GM10266 (cell line): ENCODE measurements at regions not wholly inside any gene's neighbourhood (a gene's known extent, or its start where the extent isn't known, plus 50 kb on each side); places are given as distances from the start of the nearest gene placed in this dataset.

Experiments
- DNase-seq: peaks from one replicate; pipeline ENCODE4 v3.0.0; 2012; ENCODE audit errors: extremely low spot score
- CTCF ChIP-seq: IDR thresholded peaks from 2 replicates; pipeline ENCODE4 v1.5.1; 2012; ENCODE audit warnings: mild to moderate bottlenecking, low read depth; ENCODE audit not compliant: control insufficient read depth, insufficient read depth; ENCODE audit errors: missing control alignments

- no peak for DNase-seq
- TF ChIP-seq CTCF, result no peak
These were observed 497.1 kb upstream of the ARGLU1 start for GRCh38 chr13:107065036-107065435.

- no peak for TF ChIP-seq CTCF
- no peak for DNase-seq
These were observed 489.2 kb upstream of the ARGLU1 start for GRCh38 chr13:107057028-107057631.

- no peak for TF ChIP-seq CTCF
- no peak for DNase-seq
These were observed 475.4 kb upstream of the ARGLU1 start for GRCh38 chr13:107043021-107043956.

GRCh38 chr13:107035778-107036177, 467.8 kb upstream of the ARGLU1 start:
- no peak for TF ChIP-seq CTCF
- DNase-seq, result no peak

- no peak for TF ChIP-seq CTCF
- DNase-seq, result no peak
These were observed 467.2 kb upstream of the ARGLU1 start for GRCh38 chr13:107035186-107035585.

- no peak for TF ChIP-seq CTCF
- no peak for DNase-seq
These were observed 466.4 kb upstream of the ARGLU1 start for GRCh38 chr13:107034236-107034872.
